ENCODE measurements at regions not wholly inside any gene's neighbourhood (a gene's known extent, or its start where the extent isn't known, plus 50 kb on each side); places are given as distances from the start of the nearest gene placed in this dataset.

DNA sequence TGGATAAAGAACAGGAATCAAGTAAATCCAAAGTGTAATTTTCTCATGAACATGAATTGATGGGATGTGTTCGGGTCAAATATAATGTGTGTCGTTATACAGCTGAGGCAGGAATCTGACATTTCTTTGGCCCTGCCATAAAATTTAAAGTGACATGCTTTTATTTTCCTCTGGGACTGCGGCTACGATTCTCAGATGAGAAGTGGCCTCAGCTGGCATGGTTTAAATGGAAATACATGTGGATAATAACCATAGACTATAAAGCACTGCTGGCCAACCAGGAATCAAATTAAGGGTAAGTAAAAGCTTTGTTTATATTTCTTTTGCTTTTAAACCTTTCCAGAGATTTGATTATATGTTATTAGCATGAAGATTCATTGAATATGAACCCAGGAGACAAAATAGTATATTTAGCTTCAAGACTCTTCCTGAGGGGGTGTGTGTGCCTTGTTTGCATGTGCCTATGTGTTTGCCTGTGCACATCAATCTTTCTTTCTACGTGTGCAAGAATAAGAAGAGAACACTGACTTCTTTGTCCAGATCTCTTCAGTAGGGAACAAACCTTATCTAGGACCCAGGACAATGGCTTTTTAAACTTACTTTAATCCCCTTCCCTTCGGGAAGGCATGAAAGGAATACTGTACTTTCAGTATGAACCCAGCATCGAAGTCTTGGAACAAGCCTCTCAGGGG is 629.0 kb upstream of the PFKP start:
- H3K27me3 ChIP-seq: no peaks in the 10 kb centered on the region
- no peaks in the 10 kb centered on the region for H3K4me1 ChIP-seq
- intact Hi-C loops (cut with DNase I): no loop called here
- ATAC-seq: no peak
- H3K4me3 ChIP-seq: no peak overlapping the region
- DNase-seq: no peak
- H3K36me3 ChIP-seq: no peaks in the 10 kb centered on the region
- no peak for TF ChIP-seq POLR2A (IDR thresholded peaks at IDR 0.05)
- TF ChIP-seq, protein P1, sequence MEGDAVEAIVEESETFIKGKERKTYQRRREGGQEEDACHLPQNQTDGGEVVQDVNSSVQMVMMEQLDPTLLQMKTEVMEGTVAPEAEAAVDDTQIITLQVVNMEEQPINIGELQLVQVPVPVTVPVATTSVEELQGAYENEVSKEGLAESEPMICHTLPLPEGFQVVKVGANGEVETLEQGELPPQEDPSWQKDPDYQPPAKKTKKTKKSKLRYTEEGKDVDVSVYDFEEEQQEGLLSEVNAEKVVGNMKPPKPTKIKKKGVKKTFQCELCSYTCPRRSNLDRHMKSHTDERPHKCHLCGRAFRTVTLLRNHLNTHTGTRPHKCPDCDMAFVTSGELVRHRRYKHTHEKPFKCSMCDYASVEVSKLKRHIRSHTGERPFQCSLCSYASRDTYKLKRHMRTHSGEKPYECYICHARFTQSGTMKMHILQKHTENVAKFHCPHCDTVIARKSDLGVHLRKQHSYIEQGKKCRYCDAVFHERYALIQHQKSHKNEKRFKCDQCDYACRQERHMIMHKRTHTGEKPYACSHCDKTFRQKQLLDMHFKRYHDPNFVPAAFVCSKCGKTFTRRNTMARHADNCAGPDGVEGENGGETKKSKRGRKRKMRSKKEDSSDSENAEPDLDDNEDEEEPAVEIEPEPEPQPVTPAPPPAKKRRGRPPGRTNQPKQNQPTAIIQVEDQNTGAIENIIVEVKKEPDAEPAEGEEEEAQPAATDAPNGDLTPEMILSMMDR (IDR thresholded peaks at IDR 0.05): no peak
- no peak overlapping the region for H3K27ac ChIP-seq
- 47% methylated on average over 7 of the region's 7 CpGs for WGBS (ENCODE audit: insufficient coverage, low coverage, low lambda C conversion rate, missing lambda C conversion rate)
- H3K9me3 ChIP-seq: no peaks in the 10 kb centered on the region

DNA sequence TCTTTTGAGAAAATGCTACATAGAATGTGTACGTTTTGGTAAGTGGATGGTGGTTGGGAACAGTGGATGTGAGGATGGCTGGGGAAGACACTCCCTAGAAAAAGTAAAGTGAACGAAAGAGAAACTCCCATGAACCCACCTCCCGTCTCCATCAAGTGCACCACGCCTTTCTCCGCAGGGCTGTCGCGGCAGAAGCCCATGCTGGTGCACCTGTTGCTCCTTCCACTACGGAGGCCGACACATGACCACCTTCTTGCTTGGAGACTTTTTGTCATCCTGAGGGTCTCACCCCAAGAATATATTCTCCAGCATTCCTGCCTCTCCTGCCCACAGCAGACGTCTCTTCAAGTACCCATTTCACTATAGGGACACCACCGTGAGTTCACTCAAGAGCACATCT is 630.4 kb upstream of the PFKP start:
- ATAC-seq (no peak), DNase-seq (no peak)
- TF ChIP-seq POLR2A (IDR thresholded peaks at IDR 0.05): no peak
- TF ChIP-seq, protein P1 (IDR thresholded peaks at IDR 0.05): no peak
- Histone ChIP-seq H3K4me3 (no peak overlapping the region), H3K36me3 (no peaks in the 10 kb centered on the region), H3K27ac (no peak overlapping the region), H3K9me3 (no peaks in the 10 kb centered on the region), H3K4me1 (no peaks in the 10 kb centered on the region), H3K27me3 (no peaks in the 10 kb centered on the region)
- intact Hi-C loops (cut with DNase I): no loop called here
- 63% methylated on average over 11 of the region's 11 CpGs for WGBS (ENCODE audit: insufficient coverage, low coverage, low lambda C conversion rate, missing lambda C conversion rate)

DNA sequence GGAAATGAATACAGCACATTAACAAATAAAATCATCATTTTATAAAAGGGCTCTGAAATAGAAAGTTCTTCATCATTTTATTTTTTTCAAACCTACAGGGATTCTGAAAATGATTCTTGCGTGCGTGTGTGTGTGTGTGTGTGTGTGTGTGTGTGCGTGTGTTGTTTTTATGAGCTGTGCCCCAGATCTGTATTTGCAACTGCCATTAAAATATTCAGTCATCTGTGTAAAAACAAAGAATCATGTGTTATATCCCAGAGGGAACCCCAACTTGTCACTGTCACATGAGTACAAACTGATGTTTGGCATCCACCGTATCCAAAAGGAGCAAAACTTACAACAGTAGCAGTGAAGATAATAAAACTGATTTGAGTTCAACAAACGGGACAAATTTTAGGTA is 635.4 kb upstream of the PFKP start:
- Histone ChIP-seq H3K4me1 (no peaks in the 10 kb centered on the region), H3K27ac (no peak overlapping the region), H3K4me3 (no peak overlapping the region), H3K9me3 (no peaks in the 10 kb centered on the region), H3K27me3 (no peaks in the 10 kb centered on the region), H3K36me3 (no peaks in the 10 kb centered on the region)
- 38% methylated on average over 5 of the region's 5 CpGs for WGBS (ENCODE audit: insufficient coverage, low coverage, low lambda C conversion rate, missing lambda C conversion rate)
- no peak for DNase-seq
- no peak for TF ChIP-seq POLR2A (IDR thresholded peaks at IDR 0.05)
- TF ChIP-seq, protein P1 (IDR thresholded peaks at IDR 0.05): no peak
- intact Hi-C loops (cut with DNase I): no loop called here
- ATAC-seq: no peak

DNA sequence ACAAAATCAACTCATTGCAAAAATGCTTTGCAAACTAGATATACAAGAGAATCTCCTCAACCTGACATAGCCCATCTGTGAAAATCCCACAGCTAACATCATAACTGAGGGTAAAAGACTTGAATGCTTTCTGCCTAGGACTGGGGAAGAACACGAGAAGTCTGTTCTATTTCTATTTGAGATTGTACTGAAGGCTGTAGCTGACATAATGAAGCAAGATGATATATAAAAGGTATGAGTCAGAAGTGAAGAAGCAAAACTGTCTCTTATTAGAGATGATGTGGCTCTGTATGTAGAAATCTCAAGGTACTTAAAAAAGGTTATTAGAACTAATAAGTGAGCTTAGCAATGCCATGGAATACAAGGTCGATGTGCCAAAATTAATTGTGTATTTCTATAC is 639.9 kb upstream of the PFKP start:
- no peak for DNase-seq
- Histone ChIP-seq H3K4me1 (no peaks in the 10 kb centered on the region), H3K36me3 (no peaks in the 10 kb centered on the region), H3K27ac (no peak overlapping the region), H3K9me3 (no peaks in the 10 kb centered on the region), H3K4me3 (no peak overlapping the region), H3K27me3 (no peaks in the 10 kb centered on the region)
- WGBS (ENCODE audit: insufficient coverage, low coverage, low lambda C conversion rate, missing lambda C conversion rate): 29% methylated on average over 2 of the region's 2 CpGs
- no peak for ATAC-seq
- intact Hi-C loops (cut with DNase I): no loop called here
- no peak for TF ChIP-seq POLR2A (IDR thresholded peaks at IDR 0.05)
- TF ChIP-seq, protein P1 (IDR thresholded peaks at IDR 0.05): no peak

DNA sequence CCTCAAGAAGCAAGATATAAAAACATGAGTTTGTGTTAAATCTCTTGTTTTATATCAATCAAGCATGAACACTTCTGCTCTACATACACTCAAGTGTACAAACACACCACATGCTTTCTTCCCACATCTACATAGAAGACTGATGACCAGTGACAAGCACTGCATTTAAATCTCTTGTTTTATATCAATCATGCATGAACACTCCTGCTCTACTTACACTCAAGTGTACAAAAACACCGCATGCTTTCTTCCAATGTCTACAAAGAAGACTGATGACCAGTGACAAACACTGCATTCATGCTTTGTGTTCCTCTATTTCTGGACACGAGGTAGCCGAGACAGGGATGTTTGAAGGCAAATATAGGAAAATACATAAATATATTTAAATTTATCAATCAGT is 642.0 kb upstream of the PFKP start:
- no peaks in the 10 kb centered on the region for H3K36me3 ChIP-seq
- WGBS (ENCODE audit: insufficient coverage, low coverage, low lambda C conversion rate, missing lambda C conversion rate): 50% methylated on average over 3 of the region's 3 CpGs
- DNase-seq (no peak), ATAC-seq (no peak)
- TF ChIP-seq POLR2A (IDR thresholded peaks at IDR 0.05): no peak
- TF ChIP-seq, protein P1 (IDR thresholded peaks at IDR 0.05): no peak
- H3K27ac ChIP-seq: no peak overlapping the region
- H3K27me3 ChIP-seq: no peaks in the 10 kb centered on the region
- H3K4me3 ChIP-seq: no peak overlapping the region
- H3K4me1 ChIP-seq: no peaks in the 10 kb centered on the region
- intact Hi-C loops (cut with DNase I): no loop called here
- no peaks in the 10 kb centered on the region for H3K9me3 ChIP-seq

Data from right lobe of liver (tissue), 6 donors.